SK-N-SH (cell line): ENCODE measurements at regions not wholly inside any gene's neighbourhood (a gene's known extent, or its start where the extent isn't known, plus 50 kb on each side); places are given as distances from the start of the nearest gene placed in this dataset.

Source experiments
- EZH2phosphoT487 ChIP-seq: fragments of 200-600 bp; sonication (generic); IDR thresholded peaks from 2 replicates; pipeline ENCODE4 v1.6.1; 2017; ENCODE audit warnings: low read depth, mixed run types, mild to moderate bottlenecking, antibody characterized with exemption, moderate library complexity, borderline replicate concordance
- JUND ChIP-seq: IDR thresholded peaks from 2 replicates; pipeline ENCODE4 v1.4.0; 2012
- MXI1 ChIP-seq: IDR thresholded peaks from 2 replicates; pipeline ENCODE4 v1.6.1; 2012; ENCODE audit warnings: mild to moderate bottlenecking, low read depth, low read length, improper control_type of control experiment
- POLR2AphosphoS5 ChIP-seq: IDR thresholded peaks from 2 replicates; pipeline ENCODE4 v1.6.1; 2012; ENCODE audit warnings: low read depth, low read length
- RCOR1 ChIP-seq: fragments of 150-350 bp; IDR thresholded peaks from 2 replicates; pipeline ENCODE4 v1.6.1; 2017; ENCODE audit warnings: antibody characterized with exemption, low read length
- SIN3A ChIP-seq: IDR thresholded peaks from 2 replicates; pipeline ENCODE4 v1.6.1; 2012; ENCODE audit warnings: low read depth, mild to moderate bottlenecking, low read length, moderate library complexity, borderline replicate concordance
- SMC3 ChIP-seq: IDR thresholded peaks from 2 replicates; pipeline ENCODE4 v1.6.1; 2012; ENCODE audit warnings: low read depth, low read length, improper control_type of control experiment
- TAF1 ChIP-seq: IDR thresholded peaks from 2 replicates; pipeline ENCODE4 v1.6.1; 2012; ENCODE audit warnings: low read depth, mild to moderate bottlenecking, low read length, moderate library complexity, borderline replicate concordance
- YY1 ChIP-seq: IDR thresholded peaks from 2 replicates; pipeline ENCODE4 v1.4.0; 2012; ENCODE audit warnings: low read depth, mild to moderate bottlenecking
- TF ChIP-seq, protein P1 (sequence below): fragments of 200-600 bp; sonication (generic); IDR thresholded peaks from 2 replicates; pipeline ENCODE4 v1.6.1; 2017; ENCODE audit warnings: antibody characterized with exemption, mild to moderate bottlenecking, moderate library complexity
- TF ChIP-seq, protein P2 (sequence below): IDR thresholded peaks from 2 replicates; pipeline ENCODE4 v1.4.0; 2012; ENCODE audit warnings: low read depth
- TF ChIP-seq, protein P3 (sequence below): IDR thresholded peaks from 2 replicates; pipeline ENCODE4 v1.6.1; 2012; ENCODE audit warnings: mild to moderate bottlenecking, low read depth, low read length, moderate library complexity
- TF ChIP-seq, protein P4 (sequence below): IDR thresholded peaks from 2 replicates; pipeline ENCODE4; 2012
- TF ChIP-seq, protein P5 (sequence below): fragments of 150-350 bp; IDR thresholded peaks from 2 replicates; pipeline ENCODE4 v1.6.1; 2016; ENCODE audit warnings: mild to moderate bottlenecking, low read depth, low read length

DNA sequence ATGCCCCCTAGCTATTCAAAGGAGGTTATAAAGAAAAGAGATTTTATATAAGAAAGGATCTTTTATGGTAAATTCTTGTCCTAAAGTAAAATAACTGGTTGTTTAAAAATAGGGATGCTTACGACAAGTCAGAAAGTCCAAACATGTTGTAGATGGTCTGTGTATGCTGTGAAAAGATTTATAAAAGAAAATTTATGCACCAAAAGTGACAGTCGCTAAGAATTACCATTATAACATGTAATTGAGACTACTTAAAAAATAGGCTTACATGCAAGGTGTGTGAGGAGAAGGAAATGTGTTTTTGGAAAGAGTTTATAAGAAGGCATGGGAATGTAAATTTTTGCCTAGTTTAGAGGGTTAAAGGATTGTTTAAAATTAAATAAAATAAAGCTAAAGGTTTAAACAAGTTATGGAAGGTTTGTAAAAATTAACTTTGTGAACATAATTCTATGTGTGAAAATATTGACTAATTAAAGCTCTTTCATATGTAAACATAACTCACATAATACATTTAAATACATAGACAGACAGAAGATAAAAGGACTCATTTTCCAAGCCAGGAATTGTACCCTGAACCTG lies 118.5 kb downstream of the LYZL1 start:
- TF ChIP-seq EZH2phosphoT487 (no peak), YY1 (no peak), JUND (no peak), MXI1 (no peak), TAF1 (no peak), POLR2AphosphoS5 (no peak), SIN3A (no peak), RCOR1 (no peak), SMC3 (no peak)
- TF ChIP-seq, protein P1, sequence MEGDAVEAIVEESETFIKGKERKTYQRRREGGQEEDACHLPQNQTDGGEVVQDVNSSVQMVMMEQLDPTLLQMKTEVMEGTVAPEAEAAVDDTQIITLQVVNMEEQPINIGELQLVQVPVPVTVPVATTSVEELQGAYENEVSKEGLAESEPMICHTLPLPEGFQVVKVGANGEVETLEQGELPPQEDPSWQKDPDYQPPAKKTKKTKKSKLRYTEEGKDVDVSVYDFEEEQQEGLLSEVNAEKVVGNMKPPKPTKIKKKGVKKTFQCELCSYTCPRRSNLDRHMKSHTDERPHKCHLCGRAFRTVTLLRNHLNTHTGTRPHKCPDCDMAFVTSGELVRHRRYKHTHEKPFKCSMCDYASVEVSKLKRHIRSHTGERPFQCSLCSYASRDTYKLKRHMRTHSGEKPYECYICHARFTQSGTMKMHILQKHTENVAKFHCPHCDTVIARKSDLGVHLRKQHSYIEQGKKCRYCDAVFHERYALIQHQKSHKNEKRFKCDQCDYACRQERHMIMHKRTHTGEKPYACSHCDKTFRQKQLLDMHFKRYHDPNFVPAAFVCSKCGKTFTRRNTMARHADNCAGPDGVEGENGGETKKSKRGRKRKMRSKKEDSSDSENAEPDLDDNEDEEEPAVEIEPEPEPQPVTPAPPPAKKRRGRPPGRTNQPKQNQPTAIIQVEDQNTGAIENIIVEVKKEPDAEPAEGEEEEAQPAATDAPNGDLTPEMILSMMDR = no peak
- TF ChIP-seq, protein P2, sequence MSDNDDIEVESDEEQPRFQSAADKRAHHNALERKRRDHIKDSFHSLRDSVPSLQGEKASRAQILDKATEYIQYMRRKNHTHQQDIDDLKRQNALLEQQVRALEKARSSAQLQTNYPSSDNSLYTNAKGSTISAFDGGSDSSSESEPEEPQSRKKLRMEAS = no peak
- TF ChIP-seq, protein P3, sequence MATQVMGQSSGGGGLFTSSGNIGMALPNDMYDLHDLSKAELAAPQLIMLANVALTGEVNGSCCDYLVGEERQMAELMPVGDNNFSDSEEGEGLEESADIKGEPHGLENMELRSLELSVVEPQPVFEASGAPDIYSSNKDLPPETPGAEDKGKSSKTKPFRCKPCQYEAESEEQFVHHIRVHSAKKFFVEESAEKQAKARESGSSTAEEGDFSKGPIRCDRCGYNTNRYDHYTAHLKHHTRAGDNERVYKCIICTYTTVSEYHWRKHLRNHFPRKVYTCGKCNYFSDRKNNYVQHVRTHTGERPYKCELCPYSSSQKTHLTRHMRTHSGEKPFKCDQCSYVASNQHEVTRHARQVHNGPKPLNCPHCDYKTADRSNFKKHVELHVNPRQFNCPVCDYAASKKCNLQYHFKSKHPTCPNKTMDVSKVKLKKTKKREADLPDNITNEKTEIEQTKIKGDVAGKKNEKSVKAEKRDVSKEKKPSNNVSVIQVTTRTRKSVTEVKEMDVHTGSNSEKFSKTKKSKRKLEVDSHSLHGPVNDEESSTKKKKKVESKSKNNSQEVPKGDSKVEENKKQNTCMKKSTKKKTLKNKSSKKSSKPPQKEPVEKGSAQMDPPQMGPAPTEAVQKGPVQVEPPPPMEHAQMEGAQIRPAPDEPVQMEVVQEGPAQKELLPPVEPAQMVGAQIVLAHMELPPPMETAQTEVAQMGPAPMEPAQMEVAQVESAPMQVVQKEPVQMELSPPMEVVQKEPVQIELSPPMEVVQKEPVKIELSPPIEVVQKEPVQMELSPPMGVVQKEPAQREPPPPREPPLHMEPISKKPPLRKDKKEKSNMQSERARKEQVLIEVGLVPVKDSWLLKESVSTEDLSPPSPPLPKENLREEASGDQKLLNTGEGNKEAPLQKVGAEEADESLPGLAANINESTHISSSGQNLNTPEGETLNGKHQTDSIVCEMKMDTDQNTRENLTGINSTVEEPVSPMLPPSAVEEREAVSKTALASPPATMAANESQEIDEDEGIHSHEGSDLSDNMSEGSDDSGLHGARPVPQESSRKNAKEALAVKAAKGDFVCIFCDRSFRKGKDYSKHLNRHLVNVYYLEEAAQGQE = no peak
- TF ChIP-seq, protein P4, sequence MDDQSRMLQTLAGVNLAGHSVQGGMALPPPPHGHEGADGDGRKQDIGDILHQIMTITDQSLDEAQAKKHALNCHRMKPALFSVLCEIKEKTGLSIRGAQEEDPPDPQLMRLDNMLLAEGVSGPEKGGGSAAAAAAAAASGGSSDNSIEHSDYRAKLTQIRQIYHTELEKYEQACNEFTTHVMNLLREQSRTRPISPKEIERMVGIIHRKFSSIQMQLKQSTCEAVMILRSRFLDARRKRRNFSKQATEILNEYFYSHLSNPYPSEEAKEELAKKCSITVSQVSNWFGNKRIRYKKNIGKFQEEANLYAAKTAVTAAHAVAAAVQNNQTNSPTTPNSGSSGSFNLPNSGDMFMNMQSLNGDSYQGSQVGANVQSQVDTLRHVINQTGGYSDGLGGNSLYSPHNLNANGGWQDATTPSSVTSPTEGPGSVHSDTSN = no peak
- TF ChIP-seq, protein P5, sequence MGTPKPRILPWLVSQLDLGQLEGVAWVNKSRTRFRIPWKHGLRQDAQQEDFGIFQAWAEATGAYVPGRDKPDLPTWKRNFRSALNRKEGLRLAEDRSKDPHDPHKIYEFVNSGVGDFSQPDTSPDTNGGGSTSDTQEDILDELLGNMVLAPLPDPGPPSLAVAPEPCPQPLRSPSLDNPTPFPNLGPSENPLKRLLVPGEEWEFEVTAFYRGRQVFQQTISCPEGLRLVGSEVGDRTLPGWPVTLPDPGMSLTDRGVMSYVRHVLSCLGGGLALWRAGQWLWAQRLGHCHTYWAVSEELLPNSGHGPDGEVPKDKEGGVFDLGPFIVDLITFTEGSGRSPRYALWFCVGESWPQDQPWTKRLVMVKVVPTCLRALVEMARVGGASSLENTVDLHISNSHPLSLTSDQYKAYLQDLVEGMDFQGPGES = no peak
